ENCODE measurements at regions not wholly inside any gene's neighbourhood (a gene's known extent, or its start where the extent isn't known, plus 50 kb on each side); places are given as distances from the start of the nearest gene placed in this dataset.
A peak's percentile ranks its signal among the peaks of the same experiment; 100 is the strongest.

GRCh38 chr6:47970826-47971225 is 140.2 kb downstream of the PTCHD4 start:
- Histone ChIP-seq H3K27ac (ENCODE audit: low read depth) (no peak overlapping the region), H2AFZ (peak overlapping the region; percentile 7; the same call in 1 of the 2 replicates), H3K4me1 (ENCODE audit: insufficient read depth) (no peaks in the 10 kb centered on the region), H3K4me3 (no peak overlapping the region), H3F3A (replicated peaks; ENCODE audit: low read depth) (no peaks in the 10 kb centered on the region), H3K36me3 (ENCODE audit: insufficient read depth) (no peaks in the 10 kb centered on the region), H3K27me3 (ENCODE audit: insufficient read depth) (no peaks in the 10 kb centered on the region), H4K20me1 (replicated peaks; ENCODE audit: insufficient read depth) (no peaks in the 10 kb centered on the region), H3K79me2 (replicated peaks; ENCODE audit: insufficient read depth) (no peaks in the 10 kb centered on the region), H3K9me2 (ENCODE audit: insufficient read depth) (peaks cover 7% of the 10 kb centered on the region; the same call in 1 of the 2 replicates), H3K4me2 (no peak overlapping the region)
- H3K36me3 Mint-ChIP-seq (ENCODE audit: low read depth), result no peaks in the 10 kb centered on the region
- DNase-seq (ENCODE audit: low spot score) (no peak), ATAC-seq (no peak)
- no peaks in the 10 kb centered on the region for H3K27me3 Mint-ChIP-seq (ENCODE audit: insufficient read depth, low read depth, poor library complexity)
- H3K27ac Mint-ChIP-seq, result no peak overlapping the region
- H3K4me1 Mint-ChIP-seq, result peaks cover 6% of the 10 kb centered on the region; the same call in 2 of the 3 replicates
- H3K9me3 Mint-ChIP-seq, result no peaks in the 10 kb centered on the region; the same call in 2 of the 3 replicates
- no peak overlapping the region for H3K4me3 Mint-ChIP-seq
- TF ChIP-seq EZH2phosphoT487 (IDR thresholded peaks at IDR 0.05; ENCODE audit: unreplicated experiment) (no peak), NANOG (IDR thresholded peaks at IDR 0.05; ENCODE audit: borderline replicate concordance) (no peak), STAT1 (IDR thresholded peaks at IDR 0.05; ENCODE audit: unreplicated experiment) (no peak), JUNB (IDR thresholded peaks at IDR 0.05; ENCODE audit: unreplicated experiment) (no peak), ZNF331 (CRISPR knock-in tag; IDR thresholded peaks at IDR 0.05; ENCODE audit: low read depth) (no peak), CREB1 (CRISPR knock-in tag; IDR thresholded peaks at IDR 0.05; ENCODE audit: low read depth) (no peak), CTCF (conservative IDR thresholded peaks at IDR 0.05; ENCODE audit: low read depth in 2 of 2) (no peak), EZH2 (IDR thresholded peaks at IDR 0.05; ENCODE audit: low read depth, unreplicated experiment) (no peak), ZNF114 (CRISPR knock-in tag; IDR thresholded peaks at IDR 0.05) (no peak), ZNF462 (CRISPR knock-in tag; IDR thresholded peaks at IDR 0.05) (no peak), REST (IDR thresholded peaks at IDR 0.05; ENCODE audit: unreplicated experiment) (no peak), ETS1 (IDR thresholded peaks at IDR 0.05) (no peak), POLR2AphosphoS5 (IDR thresholded peaks at IDR 0.05; ENCODE audit: low read depth) (no peak)

Measured in GM23338 (cell line).